PFSK-1 (cell line): ENCODE measurements at regions not wholly inside any gene's neighbourhood (a gene's known extent, or its start where the extent isn't known, plus 50 kb on each side); places are given as distances from the start of the nearest gene placed in this dataset.

ENCODE experiments used
- FOXP2 ChIP-seq: optimal IDR thresholded peaks from 2 replicates; pipeline ENCODE3; 2011; ENCODE audit warnings: borderline replicate concordance, control low read depth, inconsistent platforms; ENCODE audit not compliant: insufficient read depth; ENCODE audit errors: extremely low read length, extremely low read depth
- POLR2AphosphoS5 ChIP-seq: IDR thresholded peaks from 2 replicates; pipeline ENCODE4 v1.6.1; 2012; ENCODE audit warnings: low read depth, mild to moderate bottlenecking, control low read depth, low read length, moderate library complexity
- REST ChIP-seq, 2 experiments: IDR thresholded peaks; 2 replicates each; pipeline versions ENCODE4 v1.6.1 to v1.8.0; 2011 to 2012; ENCODE audit warnings: low read depth in 2 of 2, low read length in 2 of 2, control low read depth in 1 of 2, inconsistent platforms in 1 of 2, mild to moderate bottlenecking in 1 of 2, moderate library complexity in 1 of 2; ENCODE audit not compliant: insufficient read depth in 1 of 2
- SIN3A ChIP-seq: IDR thresholded peaks from 2 replicates; pipeline ENCODE4 v1.6.1; 2012; ENCODE audit warnings: mild to moderate bottlenecking, low read length, moderate library complexity, borderline replicate concordance; ENCODE audit not compliant: insufficient read depth
- TAF1 ChIP-seq: IDR thresholded peaks from 2 replicates; pipeline ENCODE4 v1.6.1; 2012; ENCODE audit warnings: low read length, control low read depth, borderline replicate concordance; ENCODE audit not compliant: insufficient read depth

GRCh38 chr10:108469940-108470339 is 1305.4 kb upstream of the SORCS1 start:
- TF ChIP-seq SIN3A (no peak), TAF1 (no peak), POLR2AphosphoS5 (no peak), FOXP2 (no peak), REST (IDR thresholded peaks at IDR 0.05; ENCODE audit: insufficient read depth in 1 of 2, low read depth in 2 of 2, low read length in 2 of 2) (no peak)

- TF ChIP-seq FOXP2 (no peak), POLR2AphosphoS5 (no peak), REST (IDR thresholded peaks at IDR 0.05; ENCODE audit: insufficient read depth in 1 of 2, low read depth in 2 of 2, low read length in 2 of 2) (no peak), SIN3A (no peak), TAF1 (no peak)
Measured at GRCh38 chr10:108465871-108466641, 1301.5 kb upstream of the SORCS1 start.

GRCh38 chr10:108462005-108462404 is 1297.5 kb upstream of the SORCS1 start:
- no peak for TF ChIP-seq REST (IDR thresholded peaks at IDR 0.05; ENCODE audit: insufficient read depth in 1 of 2, low read depth in 2 of 2, low read length in 2 of 2)

GRCh38 chr10:108454793-108455192 is 1290.3 kb upstream of the SORCS1 start:
- TF ChIP-seq TAF1, result no peak
- TF ChIP-seq REST (IDR thresholded peaks at IDR 0.05; ENCODE audit: insufficient read depth in 1 of 2, low read depth in 2 of 2, low read length in 2 of 2), result no peak
- no peak for TF ChIP-seq FOXP2
- no peak for TF ChIP-seq POLR2AphosphoS5
- TF ChIP-seq SIN3A, result no peak

GRCh38 chr10:108454224-108454623 is 1289.7 kb upstream of the SORCS1 start:
- TF ChIP-seq REST (IDR thresholded peaks at IDR 0.05; ENCODE audit: insufficient read depth in 1 of 2, low read depth in 2 of 2, low read length in 2 of 2) (no peak), TAF1 (no peak), POLR2AphosphoS5 (no peak), FOXP2 (no peak), SIN3A (no peak)
